GM19438 (cell line): ENCODE measurements at regions not wholly inside any gene's neighbourhood (a gene's known extent, or its start where the extent isn't known, plus 50 kb on each side); places are given as distances from the start of the nearest gene placed in this dataset.
"Not testable (repeated sequence)": the region's sequence is repeated elsewhere in the genome, so short reads cannot be mapped to it uniquely, and the experiment has no call there.

ENCODE experiments used
- ATAC-seq: cut with Tn5 transposase; IDR thresholded peaks from one replicate; pipeline ENCODE4 v1.9.1; 2021; ENCODE audit warnings: low read depth; ENCODE audit not compliant: unreplicated experiment

DNA sequence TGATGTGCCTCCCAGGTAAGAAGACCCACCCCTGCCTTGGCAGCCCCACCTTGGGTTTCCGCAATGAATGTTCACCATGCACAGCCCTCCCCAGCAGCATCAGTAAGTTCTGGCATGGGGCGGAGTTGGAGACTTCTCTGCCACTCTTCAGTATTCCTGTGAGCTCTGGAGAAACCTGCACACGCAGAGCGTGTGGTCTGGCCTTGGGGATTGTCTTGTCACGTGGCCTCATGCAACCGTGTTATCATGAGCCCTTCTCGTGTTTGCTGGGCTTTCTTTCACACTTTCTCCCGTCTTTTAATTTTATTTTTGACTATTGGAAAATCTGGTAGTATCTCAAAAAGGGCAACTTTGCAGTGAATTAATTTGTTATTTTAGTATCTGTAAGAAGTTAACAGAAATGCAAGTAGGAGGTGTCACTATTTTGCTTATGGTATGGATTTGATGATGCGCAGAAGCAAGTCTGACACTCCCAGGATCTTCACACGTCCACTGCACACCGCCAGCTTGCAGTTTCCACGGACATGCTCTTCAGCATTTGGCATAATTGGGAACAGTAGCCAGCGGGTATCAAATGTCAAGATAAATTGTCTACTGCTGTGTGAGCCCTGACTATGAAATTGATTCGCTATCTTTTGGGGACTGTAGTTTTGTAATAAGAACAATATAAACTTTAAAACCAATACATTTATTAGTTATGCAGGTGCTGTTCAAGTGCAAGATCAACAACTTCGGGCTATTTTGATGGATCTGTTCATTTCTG, 463.5 kb downstream of the QKI start:
- no peak for ATAC-seq

DNA sequence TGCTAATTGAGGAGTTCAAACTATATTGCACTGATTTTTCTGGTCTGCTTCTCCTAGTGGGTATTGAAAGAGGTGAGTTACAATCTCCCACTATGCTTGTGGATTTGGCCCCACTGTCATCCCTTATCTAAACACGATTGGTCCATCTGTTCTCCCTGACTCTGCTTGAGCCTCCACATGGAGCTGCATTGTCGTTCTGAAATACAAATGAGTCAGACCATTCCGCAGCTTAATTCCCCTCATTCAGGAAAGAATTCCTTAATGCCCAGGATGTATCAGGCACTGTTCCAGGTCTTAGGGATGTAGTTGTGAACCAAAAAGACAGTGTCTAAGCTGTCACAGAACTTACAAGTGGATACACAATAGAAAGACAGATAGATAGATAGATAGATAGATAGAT, 461.9 kb downstream of the QKI start:
- no peak for ATAC-seq

DNA sequence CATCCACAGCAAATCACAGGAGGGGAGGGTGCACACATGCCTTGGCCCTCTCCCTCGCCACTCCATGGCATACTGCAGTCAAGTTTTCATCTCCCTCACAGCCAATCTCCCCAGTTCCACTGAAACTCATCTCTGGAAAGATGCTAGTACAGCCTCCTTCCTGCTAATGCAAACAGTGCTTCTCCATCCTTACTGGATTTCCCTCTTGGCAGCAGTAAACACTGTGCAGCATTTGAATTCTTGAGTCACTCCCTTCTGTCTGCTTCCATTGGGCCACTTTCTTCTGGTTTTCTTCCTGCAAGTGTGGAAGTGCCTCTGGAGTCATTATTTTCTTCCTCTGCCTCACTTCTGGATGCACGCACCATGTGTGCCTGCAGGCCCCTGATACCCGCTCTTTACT, 460.3 kb downstream of the QKI start:
- no peak for ATAC-seq

DNA sequence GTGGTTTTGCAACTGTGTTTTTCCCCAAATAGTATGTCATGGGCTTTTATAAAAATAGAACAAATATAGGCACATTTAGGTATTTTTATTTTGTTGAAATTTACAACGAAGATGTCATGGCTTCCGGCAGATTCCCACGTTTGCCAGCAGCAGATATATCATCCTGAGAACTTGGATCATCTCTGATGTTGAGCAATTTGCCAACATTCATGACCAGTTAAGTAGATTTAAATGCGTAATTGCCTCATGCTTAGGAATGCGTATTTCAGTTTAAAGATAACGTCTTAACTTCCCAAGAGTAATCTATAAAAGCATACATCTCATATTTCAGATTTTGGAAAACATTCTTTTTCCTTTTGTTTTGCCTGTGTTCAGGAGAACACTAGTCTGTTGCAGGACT, 457.8 kb downstream of the QKI start:
- ATAC-seq, result no peak

DNA sequence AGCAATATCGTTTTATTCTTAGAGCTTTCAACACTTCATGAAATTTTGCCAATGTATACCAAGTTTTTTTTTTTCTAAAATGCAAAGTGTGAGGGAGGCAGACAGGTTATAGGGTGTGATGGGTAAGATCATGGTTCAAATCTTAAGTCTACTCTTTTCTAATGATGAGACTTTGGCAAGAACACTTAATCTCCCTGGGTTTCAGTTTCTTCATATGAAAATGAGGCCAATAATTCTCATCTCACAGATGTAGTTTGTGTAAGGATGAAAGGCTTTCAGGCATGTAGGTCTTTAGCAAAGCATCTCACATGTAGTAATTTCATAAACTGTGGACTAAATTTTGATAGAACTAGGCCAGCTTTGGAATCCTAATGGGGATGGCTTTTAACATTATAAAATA, 457.1 kb downstream of the QKI start:
- no peak for ATAC-seq

DNA sequence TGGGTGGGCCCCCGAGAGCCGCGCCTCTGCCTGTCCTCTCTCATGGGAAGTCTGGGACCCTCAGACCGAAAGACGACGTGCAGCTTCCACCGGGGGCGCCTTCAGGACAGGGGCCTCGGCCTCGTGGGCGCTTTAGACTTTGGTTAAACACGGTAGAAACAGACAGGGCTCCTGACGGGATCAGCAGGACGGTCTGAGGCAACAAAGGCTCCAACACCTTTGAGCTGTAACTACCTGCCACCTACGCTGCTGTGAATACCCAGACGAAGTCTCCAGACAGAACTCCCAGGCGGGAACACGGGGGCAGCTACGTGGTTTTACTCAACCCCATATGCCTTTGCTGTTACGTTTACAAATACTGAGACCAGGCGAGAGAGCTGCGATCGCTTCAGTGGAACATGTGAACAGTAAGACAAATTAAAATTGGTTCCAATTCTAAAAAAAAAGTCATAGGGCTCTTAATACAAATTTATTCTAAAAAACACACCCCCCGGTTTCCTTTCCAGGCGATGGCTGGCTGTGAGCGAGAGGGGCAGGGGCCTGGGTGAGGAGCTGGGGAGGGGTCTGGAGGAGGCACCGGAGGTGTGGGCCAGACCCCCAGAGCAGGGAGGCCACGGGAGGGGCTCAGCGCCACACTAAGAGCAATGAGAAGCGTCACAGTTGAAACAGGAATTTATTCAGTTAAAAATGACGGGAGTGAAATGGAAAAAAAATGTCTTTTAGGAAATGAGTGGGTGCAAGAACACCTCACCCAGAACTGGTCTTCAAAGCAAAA, 453.2 kb downstream of the QKI start:
- ATAC-seq, result no peak

DNA sequence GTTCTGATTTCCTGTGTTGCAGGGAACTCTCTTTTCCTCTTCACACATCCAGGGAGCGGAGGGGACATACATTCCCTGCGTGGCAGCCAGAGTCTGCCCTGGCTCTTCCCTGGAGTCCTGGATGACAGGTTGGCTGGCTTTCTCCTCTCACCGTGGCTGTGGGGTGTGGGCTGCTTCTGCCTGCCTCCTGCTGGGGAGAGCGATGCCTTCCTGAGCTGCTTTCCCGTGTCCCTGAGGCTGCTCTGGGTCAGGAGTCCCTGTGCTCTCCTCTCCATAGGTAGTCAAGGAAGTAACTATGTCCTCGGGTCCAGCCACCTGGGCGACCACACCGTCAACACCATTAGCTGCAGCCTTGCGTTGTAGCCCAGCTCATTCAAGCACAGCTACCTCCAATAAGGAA, 451.7 kb downstream of the QKI start:
- no peak for ATAC-seq

DNA sequence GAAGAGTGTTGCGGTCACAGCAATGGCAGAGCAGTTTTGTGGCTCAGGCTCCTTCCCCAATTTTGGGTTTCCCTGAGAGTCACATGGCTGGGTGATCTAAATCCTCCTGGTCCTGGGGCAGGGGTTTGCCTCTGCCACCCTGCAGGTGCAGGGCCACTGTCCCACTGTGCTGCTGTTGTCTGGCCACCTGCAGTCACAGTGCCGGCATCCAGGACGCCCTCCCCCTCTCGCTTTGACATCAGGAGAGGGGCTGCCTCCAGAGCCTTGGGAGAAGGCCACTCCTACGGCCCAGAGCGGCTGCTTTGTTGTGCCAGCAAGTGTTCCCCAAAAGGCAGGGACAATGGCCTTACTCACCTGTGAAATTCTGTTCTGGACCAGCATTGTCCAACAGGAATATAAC, 449.0 kb downstream of the QKI start:
- ATAC-seq, result no peak

DNA sequence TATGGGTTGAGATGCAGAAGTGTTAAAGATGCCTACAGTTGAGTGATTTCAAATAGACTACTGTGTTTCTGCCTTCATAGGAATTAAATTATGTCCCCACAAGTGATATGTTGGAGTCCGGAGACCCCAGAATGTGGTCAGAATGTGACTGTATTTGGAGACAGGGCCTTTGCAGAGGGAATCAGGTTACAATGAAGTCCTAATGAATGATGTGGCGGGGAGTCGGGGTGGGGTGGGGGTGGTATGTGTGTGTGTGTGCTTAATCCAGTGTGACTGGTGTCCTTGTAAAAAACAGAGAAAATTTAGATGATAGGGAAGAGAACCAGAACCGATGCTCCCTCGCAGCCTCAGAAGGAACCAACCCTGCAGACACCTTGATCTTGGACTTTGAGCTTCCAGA, 448.2 kb downstream of the QKI start:
- no peak for ATAC-seq

DNA sequence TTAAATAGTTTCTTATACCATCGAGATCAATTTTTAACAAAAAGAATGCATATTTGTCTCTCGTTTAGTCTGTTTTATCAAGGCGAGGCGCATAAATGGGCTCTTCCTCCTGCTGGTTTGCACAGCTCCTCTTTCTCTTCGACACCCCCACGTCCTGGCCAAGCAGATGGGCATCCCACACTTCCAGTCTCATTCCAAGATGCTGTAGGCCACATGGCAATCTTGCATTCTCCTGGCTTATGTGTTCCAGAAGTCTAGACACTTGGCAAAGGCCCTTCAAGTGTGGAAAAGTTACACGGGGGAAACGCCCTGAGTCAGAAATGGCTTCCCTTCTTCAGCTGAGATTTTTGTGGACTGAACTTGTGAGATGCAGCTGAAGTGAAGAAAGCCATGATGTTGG, 447.1 kb downstream of the QKI start:
- ATAC-seq, result no peak

DNA sequence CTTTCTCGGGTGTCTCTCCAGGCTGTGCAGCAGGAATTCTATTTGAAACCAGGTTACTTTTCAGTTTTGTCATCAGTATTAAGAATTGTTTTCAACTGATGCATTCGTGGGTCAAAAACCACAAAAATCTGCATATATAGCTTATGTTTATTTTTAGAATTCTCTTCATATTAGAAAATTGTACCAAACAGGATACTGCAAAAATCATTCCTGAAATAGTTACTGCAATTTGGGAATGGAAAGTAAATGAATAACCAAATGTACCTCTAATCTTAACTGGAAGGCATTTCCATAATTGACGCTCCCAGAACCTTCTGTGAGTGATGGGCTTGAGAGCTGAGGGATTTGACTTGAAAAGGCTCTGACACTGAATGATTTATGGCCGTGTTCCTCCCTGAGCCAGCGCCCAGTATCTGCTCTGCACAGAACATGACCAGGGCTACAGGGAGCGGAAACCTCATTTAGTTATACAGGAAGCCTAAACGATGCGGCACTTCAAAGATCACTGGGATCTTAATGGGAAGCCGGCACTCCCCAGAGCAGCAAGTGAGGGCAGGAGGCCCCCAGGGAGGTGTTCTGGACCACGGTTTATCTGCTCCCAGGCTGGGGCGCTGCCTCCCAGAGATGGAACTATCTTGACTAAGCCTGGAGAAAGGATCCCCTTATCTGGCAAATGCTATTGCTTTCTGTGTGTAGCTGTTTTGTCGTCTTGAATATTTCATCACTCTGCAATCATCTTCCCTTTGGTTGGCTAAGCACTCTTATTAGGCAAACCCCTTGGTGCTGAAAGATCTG, 446.0 kb downstream of the QKI start:
- no peak for ATAC-seq

DNA sequence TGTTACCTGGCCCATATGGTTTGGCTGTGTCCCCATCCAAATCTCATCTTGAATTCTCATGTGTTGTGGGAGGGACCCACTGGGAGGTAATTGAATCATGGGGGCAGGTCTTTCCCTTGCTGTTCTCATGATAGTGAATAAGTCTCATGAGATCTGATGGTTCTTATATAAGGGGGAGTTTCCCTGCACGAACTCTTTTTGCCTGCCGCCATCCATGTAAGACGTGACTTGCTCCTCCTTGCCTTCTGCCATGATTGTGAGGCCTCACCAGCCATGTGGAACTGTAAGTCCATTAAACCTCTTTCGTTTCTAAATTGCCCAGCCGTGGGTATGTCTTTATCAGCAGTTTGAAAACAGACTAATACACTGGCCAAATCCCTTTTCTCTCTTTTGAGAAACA, 444.4 kb downstream of the QKI start:
- not testable (repeated sequence) for ATAC-seq

DNA sequence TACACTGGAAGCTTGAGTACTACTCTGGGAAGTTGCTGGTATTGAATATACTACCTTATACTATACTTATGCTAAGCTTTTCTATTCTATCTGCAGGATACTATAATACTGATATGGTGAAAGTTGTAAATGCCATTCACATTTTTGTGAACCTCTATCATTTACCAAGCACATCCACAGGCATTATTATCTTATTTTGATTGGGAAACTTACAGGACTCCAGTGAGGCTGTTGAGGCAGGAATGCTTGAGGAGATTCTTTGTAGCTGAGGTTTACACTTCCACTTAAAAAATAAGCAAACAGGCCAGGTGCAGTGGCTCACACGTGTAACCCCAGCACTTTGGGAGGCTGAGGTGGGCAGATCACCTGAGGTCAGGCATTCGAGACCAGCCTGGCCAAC, 442.9 kb downstream of the QKI start:
- ATAC-seq, result no peak

DNA sequence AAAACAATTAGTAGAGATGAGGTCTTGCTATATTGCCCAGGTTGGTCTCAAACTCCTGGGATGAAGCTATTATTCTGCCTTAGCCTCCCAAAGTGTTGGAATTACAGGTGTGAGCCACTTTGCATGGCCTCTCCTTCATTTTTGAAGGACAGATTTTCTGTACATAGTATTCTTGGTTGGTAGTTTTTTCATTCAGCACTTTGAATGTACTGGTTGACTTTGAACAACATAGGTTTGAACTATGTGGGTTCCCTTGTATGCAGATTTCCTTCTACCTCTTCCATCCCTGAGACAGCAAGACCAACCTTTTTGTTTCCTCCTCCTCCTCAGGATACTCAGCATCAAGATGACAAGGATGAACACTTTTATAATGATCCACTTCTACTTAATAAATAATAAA, 436.4 kb downstream of the QKI start:
- ATAC-seq, result no peak

DNA sequence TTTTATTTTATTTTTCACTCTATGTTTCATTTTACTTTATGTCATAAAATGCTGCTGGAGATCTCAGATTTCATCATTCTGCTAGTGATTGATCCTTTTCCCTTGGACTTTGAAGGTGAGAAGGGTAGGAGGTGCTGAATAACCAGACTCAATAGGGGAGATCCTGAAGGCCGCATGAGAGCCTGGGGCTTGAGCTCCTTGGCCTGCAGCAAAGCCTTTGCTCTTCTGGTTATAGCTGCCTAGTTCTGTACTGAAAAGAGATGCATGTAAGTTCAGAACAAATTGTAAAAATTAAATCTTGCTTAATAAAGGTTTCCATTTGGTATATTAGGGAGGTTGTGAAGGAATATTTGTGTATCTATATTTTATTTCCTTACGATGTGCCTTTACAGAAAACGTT, 430.2 kb downstream of the QKI start:
- ATAC-seq, result no peak

DNA sequence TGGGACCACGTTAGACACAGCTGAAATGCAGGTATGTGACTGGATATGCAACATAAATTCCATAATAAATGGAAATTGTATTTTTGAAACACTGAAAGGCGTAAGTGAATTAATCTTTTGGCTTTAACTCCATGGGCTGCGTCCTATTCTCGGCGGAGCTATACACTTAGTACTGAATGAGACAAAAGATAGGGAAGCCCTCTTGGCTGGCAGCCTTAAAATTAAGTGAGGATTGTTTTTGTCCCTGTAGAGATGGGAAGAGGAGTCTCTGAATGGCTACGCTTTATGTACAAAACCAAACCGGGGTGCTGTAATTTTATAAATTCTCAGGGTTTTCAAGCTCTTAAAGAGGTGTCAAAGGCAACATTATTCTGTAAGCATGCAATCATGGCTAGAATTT, 429.8 kb downstream of the QKI start:
- no peak for ATAC-seq

DNA sequence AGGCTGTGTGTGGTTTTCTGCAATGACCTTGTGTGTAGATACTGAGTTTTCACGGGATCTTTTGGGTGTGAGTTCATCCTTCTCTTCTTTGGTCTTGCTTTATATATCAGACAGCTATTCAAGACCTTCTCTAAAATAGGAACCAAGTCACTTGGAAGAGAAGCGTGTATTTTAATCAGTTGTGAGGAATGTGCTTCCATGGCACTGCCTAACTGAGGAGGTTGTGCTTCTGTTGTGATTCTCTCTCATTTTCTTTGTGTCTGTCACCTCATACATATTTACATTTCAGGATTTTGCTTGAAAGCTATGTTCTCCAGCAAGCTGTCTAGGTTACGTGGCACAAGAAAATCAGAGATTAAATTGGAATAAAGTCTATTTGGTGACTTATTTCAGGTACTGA, 428.7 kb downstream of the QKI start:
- ATAC-seq, result no peak

DNA sequence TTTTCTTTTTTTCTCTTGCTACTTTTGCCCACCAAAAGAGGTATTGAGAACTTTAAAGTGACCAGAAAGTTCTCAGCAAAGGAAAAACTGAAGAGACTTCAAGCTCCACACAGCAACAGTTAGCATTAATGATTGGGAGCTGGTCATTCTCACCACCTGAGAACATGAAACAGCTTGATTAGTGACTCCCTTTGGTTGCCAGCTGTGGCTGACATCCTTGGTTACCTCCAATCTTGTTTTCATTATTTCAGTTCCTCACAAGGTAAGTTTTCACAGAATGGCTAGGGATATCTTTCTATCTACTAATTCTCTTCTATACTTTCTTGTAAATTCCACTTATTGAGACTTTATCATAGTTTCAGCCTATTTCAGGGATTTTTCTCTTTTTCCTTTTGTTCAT, 427.9 kb downstream of the QKI start:
- ATAC-seq, result no peak

DNA sequence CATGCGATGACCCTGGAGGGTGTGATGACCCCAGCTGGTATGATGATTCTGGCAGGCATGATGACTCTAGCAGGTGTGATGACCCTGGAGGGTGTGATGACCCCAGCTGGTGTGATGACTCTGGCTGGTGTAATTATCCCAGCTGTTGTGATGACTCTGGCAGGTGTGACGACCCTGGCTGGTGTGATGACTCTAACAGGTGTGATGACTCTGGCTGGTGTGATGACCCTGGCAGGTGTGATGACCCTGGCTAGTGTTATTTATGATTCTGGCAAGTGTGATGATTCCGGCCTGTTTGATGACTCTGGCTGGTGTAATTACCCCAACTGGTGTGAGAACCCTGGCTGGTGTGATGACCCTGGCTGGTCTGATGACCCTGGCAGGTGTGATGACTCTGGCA, 427.2 kb downstream of the QKI start:
- ATAC-seq, result no peak

DNA sequence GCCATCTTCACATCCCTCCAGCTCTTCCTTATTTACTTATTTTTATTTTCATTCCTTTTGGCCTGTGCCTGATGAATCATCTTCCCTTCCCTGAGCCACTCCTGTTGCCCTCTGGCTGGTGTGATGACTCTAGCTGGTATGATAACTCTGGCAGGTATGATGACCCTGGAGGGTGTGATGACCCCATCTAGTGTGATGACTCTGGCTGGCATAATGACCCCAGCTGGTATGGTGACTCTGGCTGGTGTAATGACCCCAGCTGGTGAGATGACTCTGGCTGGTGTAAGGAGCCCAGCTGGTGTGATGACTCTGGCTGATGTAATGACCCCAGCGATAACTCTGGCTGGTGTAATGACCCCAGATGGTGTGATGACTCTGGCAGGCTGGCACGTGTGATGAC, 426.8 kb downstream of the QKI start:
- ATAC-seq, result no peak

DNA sequence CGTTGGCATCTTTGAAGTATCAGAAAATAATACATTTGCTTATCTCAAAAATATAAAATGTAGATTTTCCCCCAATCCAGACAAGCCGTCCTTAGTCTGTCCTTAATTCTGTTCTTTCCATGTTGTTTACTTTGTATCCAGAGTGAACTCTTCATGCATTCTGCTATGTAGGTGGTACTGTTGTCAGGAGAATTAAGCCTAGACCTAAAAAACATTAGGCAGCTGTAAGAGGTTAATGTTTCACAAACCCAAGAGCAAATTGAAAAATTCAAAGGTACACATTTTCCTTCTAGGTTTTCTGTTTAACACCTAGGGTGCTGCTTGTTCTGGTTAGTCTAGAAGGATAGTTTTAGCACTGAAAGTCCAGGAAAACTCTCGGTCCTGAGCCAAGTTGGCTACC, 426.4 kb downstream of the QKI start:
- ATAC-seq, result no peak

DNA sequence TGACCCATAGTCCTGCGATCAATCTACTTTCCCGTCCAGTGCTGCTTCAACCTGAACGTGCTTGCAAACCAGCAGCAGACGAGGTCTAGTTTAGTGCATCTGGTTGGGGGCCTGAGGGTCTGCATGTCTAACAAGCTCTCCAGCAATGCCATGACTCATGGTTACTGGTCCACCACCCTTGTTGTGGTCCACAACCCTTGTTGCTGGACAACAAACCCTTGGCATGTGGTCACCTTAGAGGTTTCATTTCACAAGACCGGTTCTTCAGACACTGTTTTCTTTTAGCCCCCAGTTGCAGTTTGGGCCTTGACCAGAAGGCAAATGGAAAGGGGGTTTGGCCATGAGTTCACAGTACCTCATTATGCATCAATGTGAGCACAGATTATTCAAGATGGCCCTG, 424.8 kb downstream of the QKI start:
- ATAC-seq, result no peak
